Left lobe of liver (tissue), 2 donors: ENCODE measurements at regions not wholly inside any gene's neighbourhood (a gene's known extent, or its start where the extent isn't known, plus 50 kb on each side); places are given as distances from the start of the nearest gene placed in this dataset.
A peak's percentile ranks its signal among the peaks of the same experiment; 100 is the strongest.
"Not testable (repeated sequence)": the region's sequence is repeated elsewhere in the genome, so short reads cannot be mapped to it uniquely, and the experiment has no call there.

Experiments used
- ATAC-seq: fragments of 200-7000 bp; cut with Tn5 transposase; one replicate; pipeline ENCODE4 v1.9.1; 2020; ENCODE audit warnings: mild to moderate bottlenecking, moderate library complexity
- DNase-seq: peaks from one replicate; pipeline ENCODE4 v3.0.0-alpha.2; 2020; ENCODE audit warnings: low spot score
- donor health status: DM: no; HTN: no; CAD: no; lungs with moderate emphysema.
- donor health status: DM: no; HTN: yes; CAD: no.

DNA sequence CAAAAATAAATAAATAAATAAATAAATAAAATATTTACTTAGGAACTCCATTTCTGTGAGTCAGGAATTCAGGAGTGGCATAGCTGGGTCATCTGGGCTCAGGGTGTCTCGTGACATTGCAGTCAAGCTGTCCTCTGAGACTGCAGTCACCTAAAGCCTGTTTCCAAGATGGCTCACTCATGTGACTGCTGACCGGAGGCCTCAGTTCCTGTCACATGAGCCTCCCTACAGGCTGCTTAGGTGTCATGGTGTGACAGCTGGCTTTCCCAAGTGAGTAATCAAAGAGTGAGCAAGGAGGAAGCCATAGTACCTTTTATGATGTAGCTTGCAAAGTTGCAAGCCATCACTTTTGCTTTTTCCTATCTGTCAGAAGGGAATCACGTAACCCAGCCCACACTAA, 128.6 kb upstream of the KCTD7 start:
- DNase-seq (no peak), ATAC-seq (no peak)

DNA sequence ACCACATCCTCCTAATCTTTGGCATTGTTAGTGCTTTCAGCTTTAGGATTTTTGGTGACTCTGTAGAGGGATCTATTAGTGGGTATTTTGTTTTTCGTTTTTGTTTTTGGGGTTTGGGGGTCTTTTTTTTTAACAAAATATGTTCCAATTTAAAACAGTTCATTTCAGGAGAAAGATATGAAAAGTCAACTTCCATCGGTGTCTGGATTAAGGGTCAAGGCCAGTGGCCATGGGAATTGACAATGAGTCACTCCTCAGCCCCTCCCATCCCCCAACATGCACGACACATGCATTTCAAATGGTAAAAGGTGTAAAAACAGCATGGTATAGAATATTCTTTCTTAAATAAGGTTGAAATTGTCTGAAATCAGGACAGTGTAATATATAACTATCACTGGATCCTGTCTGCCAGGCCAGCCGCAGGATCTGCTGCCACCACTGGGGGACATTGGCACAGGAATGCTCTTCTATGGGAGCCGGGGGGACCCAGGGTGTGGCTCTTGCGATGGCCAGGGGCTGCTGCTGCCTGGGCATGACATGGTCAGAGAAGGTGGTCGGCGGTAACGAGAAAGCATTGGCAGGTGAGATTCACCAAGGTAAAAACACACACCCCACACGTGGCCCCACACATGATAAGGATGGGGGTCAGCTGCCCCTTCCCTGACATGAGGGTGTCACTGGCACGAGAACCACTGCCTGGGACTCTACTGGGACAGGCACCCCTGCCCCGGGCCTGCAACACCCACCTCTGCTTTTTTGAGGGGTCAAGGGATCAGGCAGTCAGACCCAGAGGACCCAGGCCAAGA, 126.2 kb upstream of the KCTD7 start:
- ATAC-seq = no peak

GRCh38 chr7:66503036-66503370, 125.7 kb upstream of the KCTD7 start:
- ATAC-seq = no peak
- no peak for DNase-seq

More for the DNA sequence above, 126.2 kb upstream of the KCTD7 start:
- DNase-seq = no peak

GRCh38 chr7:66503551-66504031, 125.1 kb upstream of the KCTD7 start:
- DNase-seq (no peak), ATAC-seq (peak; percentile 41)

- ATAC-seq = no peak
- no peak for DNase-seq
These were observed 124.5 kb upstream of the KCTD7 start for GRCh38 chr7:66504131-66504530.

- DNase-seq = no peak
- no peak for ATAC-seq
These were observed 123.7 kb upstream of the KCTD7 start for GRCh38 chr7:66505009-66505408.

- DNase-seq = no peak
- ATAC-seq = peak; percentile 32
These were observed 122.9 kb upstream of the KCTD7 start for GRCh38 chr7:66505531-66506451.

DNA sequence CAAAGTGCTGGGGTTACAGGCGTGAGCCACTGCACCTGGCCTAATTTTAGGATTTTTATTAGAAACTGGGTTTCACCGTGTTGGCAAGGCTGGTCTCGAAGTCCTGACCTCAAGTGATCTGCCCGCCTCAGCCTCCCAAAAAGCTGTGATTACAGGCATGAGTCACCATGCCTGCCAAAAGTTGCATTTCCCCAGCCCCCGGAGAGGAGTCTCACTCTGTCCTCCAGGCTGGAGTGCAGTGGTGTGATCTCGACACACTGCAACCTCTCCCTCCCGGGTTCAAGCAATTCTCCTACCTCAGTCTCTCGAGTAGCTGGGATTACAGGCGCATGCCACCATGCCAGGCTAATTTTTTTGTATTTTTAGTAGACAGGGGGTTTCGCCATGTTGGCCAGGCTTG, 122.0 kb upstream of the KCTD7 start:
- not testable (repeated sequence) for DNase-seq

GRCh38 chr7:66507764-66508296, 120.9 kb upstream of the KCTD7 start:
- DNase-seq (no peak), ATAC-seq (no peak)

More for the DNA sequence above, 122.0 kb upstream of the KCTD7 start:
- ATAC-seq = not testable (repeated sequence)

DNA sequence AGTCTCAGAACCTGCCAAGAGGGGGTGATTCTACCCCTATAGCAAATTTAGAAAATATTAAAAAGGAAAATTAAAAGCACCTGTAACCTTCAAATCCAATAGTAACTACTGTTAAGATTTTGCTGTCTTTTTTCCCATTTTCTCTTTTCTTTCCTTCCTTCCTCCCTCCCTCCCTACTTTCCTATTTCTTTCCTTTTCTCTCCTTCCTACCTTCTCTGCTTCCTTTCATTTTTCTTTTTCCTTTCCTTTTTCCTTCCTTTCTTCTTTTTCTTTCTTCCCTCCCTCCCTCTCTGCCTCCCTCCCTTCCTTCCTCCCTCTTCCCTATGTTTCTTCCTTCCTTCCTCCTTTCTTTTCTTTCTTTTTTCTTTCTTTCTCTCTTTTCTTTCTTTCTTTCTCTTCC, 120.2 kb upstream of the KCTD7 start:
- no peak for DNase-seq
- no peak for ATAC-seq

DNA sequence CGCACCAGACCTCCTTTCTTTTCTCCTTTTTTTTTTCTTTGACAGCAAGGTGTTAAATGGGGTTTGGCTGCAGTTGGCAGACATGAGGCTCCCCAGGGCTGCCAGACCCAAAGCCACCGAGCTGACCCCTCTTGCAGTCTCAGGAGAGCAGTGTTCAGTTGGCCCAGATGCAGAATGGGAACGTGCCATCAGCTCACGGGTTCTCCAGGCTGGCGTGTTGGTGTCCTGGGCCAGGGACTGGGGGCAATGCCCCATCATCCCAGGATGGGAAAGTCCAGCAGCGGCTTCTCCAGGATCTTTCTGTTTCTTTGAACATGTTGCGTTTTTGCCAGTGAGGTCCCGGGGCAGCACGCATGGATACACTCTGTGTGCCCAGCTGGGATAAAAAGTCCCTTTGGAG, 114.6 kb upstream of the KCTD7 start:
- ATAC-seq = peak; percentile 66
- no peak for DNase-seq

GRCh38 chr7:66517212-66517909, 111.3 kb upstream of the KCTD7 start:
- DNase-seq (no peak), ATAC-seq (no peak)

GRCh38 chr7:66518151-66518691, 110.5 kb upstream of the KCTD7 start:
- no peak for DNase-seq
- no peak for ATAC-seq

DNA sequence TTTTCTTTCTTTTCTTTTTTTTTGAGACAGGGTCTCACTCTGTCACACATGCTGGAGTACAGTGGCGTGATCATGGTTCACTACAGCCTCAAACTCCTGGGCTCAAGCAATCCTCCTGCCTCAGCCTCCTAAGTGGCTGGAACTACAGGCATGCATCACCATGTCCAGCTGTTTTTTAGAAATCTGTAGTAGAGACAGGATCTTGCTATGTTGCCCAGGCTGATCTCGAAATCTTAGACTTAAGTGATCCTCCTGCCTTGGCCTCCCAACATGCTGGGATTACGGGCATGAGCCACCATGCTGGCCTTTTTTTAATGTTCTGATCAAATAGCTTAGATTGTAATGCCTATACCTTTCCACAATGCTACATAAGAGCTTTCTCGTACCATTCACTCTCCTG, 107.0 kb upstream of the KCTD7 start:
- DNase-seq (no peak), ATAC-seq (no peak)

DNA sequence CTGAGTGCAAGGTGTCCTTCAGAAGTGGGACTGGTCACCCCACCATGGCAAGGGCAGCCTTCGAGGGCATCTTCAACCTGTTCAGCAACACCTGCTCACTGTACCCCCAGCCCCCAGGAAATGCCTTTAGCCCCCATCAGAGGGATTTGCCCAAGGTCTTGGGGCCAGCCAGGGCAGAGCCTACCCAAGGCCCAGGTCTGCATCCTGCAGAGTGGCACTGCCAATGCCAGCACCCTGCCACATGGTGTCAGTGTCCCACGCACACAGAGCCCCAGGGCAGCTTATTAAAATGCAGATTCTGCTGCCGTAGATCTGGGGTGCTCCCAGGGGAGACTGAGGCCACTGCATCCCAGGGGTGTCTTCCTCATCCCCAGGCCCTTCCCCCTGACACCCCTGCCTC, 106.2 kb upstream of the KCTD7 start:
- DNase-seq (no peak), ATAC-seq (peak; percentile 84)

- DNase-seq (no peak), ATAC-seq (no peak)
These were observed 105.3 kb upstream of the KCTD7 start for GRCh38 chr7:66523409-66523808.

DNA sequence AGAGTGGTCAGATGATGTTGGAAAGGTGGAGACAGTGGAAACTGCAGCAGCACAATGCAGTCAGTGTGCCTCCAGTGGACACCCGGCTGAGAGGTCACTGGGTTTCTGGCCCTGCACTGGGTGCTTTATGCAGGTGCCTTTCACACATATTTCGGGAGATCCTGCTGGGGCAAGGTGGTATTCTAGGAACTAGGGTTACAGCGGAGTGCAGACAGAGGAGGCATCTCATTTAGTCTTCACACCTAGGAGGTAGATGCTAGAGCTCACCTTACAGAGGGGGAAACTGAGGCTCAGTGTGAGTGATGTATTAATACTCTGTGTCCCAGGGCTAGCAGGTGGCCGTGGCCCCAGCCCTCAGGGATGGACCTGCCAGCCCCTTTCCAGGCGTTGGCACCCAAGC, 103.9 kb upstream of the KCTD7 start:
- ATAC-seq = no peak
- DNase-seq = no peak

- not testable (repeated sequence) for DNase-seq, ATAC-seq
These were observed 101.9 kb upstream of the KCTD7 start for GRCh38 chr7:66526782-66527181.

- DNase-seq (no peak), ATAC-seq (no peak)
These were observed 100.0 kb upstream of the KCTD7 start for GRCh38 chr7:66528652-66529051.

DNA sequence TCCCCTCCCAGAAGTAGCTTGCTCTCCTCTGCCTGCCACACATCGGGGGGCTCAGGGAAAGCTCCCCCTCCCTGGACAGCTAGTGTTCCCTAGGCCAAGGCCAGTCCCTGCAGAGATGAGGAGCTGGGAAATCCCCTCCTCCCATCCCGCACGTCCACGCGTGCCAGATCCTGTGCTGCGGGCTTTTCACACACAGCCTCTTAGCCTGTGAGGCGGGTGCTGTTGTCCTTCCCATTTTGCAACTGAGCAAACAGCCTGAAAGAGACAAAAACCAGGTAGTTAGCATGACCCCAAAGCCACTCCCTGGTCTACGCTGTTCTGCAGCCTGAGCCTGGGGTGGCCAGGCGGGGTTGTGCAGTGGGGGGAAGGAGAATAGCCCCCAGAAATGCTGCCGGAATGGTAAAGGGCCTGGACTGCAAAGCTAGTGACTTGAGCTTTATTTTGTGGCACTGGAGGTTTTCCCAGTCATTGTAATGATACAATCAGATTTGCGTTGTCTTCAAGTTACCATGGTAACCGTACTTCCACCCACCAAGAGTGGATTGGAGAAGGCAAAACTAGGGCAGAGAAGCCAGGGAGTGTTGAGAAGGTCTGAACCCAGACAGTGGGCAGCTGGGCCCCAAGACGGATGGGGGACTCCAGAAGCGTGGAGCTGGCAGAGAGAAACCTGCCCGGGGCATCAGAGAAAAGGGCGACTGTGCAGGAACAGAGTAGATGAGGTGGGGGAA, 98.6 kb upstream of the KCTD7 start:
- DNase-seq = no peak
- ATAC-seq = peak; percentile 67
